Lung microvascular endothelial cell (primary cell): ENCODE measurements at regions not wholly inside any gene's neighbourhood (a gene's known extent, or its start where the extent isn't known, plus 50 kb on each side); places are given as distances from the start of the nearest gene placed in this dataset.
"Not testable (repeated sequence)": the region's sequence is repeated elsewhere in the genome, so short reads cannot be mapped to it uniquely, and the experiment has no call there.

ENCODE experiments used
- DNase-seq, 2 donors: peaks; one replicate each; pipeline versions ENCODE4 v3.0.0 to v3.0.0-alpha.2; 2010; ENCODE audit warnings: low read depth in 2 of 2

- DNase-seq = no peak
These were observed 306.6 kb downstream of the SUCLG1 start for GRCh38 chr2:84152462-84152861.

GRCh38 chr2:84144345-84144744 is 314.7 kb downstream of the SUCLG1 start:
- DNase-seq = no peak

GRCh38 chr2:84137034-84137433 is 322.0 kb downstream of the SUCLG1 start:
- no peak for DNase-seq

GRCh38 chr2:84132370-84132769 is 326.7 kb downstream of the SUCLG1 start:
- DNase-seq = no peak

GRCh38 chr2:84131278-84131830 is 327.7 kb downstream of the SUCLG1 start:
- DNase-seq = no peak

GRCh38 chr2:84129018-84129417 is 330.1 kb downstream of the SUCLG1 start:
- DNase-seq = no peak

GRCh38 chr2:84127812-84128211 is 331.3 kb downstream of the SUCLG1 start:
- DNase-seq = not testable (repeated sequence)

GRCh38 chr2:84126530-84126929 is 332.6 kb downstream of the SUCLG1 start:
- no peak for DNase-seq

- DNase-seq = no peak
These were observed 333.0 kb downstream of the SUCLG1 start for GRCh38 chr2:84126084-84126483.

GRCh38 chr2:84116143-84116542 is 342.9 kb downstream of the SUCLG1 start:
- DNase-seq = no peak

- DNase-seq = no peak
These were observed 343.8 kb downstream of the SUCLG1 start for GRCh38 chr2:84115173-84115857.

GRCh38 chr2:84103816-84104527 is 355.1 kb downstream of the SUCLG1 start:
- not testable (repeated sequence) for DNase-seq

- no peak for DNase-seq
These were observed 356.8 kb downstream of the SUCLG1 start for GRCh38 chr2:84102274-84102673.

GRCh38 chr2:84088656-84089055 is 370.4 kb downstream of the SUCLG1 start:
- DNase-seq = no peak

GRCh38 chr2:84085562-84085961 is 373.5 kb downstream of the SUCLG1 start:
- peak in 1 of 2 donors; percentile 1 for DNase-seq

GRCh38 chr2:84084856-84085255 is 374.2 kb downstream of the SUCLG1 start:
- DNase-seq = no peak

- no peak for DNase-seq
These were observed 375.1 kb downstream of the SUCLG1 start for GRCh38 chr2:84083984-84084383.

GRCh38 chr2:84078471-84078870 is 380.6 kb downstream of the SUCLG1 start:
- no peak for DNase-seq

GRCh38 chr2:84077496-84077895 is 381.6 kb downstream of the SUCLG1 start:
- DNase-seq = peak; percentile 1 to 26

GRCh38 chr2:84071050-84071449 is 388.0 kb downstream of the SUCLG1 start:
- no peak for DNase-seq

- no peak for DNase-seq
These were observed 393.2 kb downstream of the SUCLG1 start for GRCh38 chr2:84065857-84066256.

- no peak for DNase-seq
These were observed 401.0 kb downstream of the SUCLG1 start for GRCh38 chr2:84057917-84058560.
